SK-N-SH (cell line): ENCODE measurements at regions not wholly inside any gene's neighbourhood (a gene's known extent, or its start where the extent isn't known, plus 50 kb on each side); places are given as distances from the start of the nearest gene placed in this dataset.

Source experiments
- CTCF ChIP-seq: fragments of 200-600 bp; sonication (generic); IDR thresholded peaks from 2 replicates; pipeline ENCODE4 v1.6.1; 2017; ENCODE audit warnings: antibody characterized with exemption, mild to moderate bottlenecking, moderate library complexity
- EP300 ChIP-seq, 2 experiments: IDR thresholded peaks; 2 replicates each; pipeline versions ENCODE4 v1.4.0 to v1.6.1; 2012; ENCODE audit warnings: borderline replicate concordance in 1 of 2, low read depth in 1 of 2, low read length in 1 of 2
- RAD21 ChIP-seq: IDR thresholded peaks from 2 replicates; pipeline ENCODE4 v1.6.1; 2012; ENCODE audit warnings: mild to moderate bottlenecking, low read length
- SIN3A ChIP-seq: IDR thresholded peaks from 2 replicates; pipeline ENCODE4 v1.6.1; 2012; ENCODE audit warnings: low read depth, mild to moderate bottlenecking, low read length, moderate library complexity, borderline replicate concordance
- TAF1 ChIP-seq: IDR thresholded peaks from 2 replicates; pipeline ENCODE4 v1.6.1; 2012; ENCODE audit warnings: low read depth, mild to moderate bottlenecking, low read length, moderate library complexity, borderline replicate concordance

- no peak for TF ChIP-seq EP300 (IDR thresholded peaks at IDR 0.05; ENCODE audit: borderline replicate concordance in 1 of 2, low read depth in 1 of 2, low read length in 1 of 2)
- no peak for TF ChIP-seq TAF1
- no peak for TF ChIP-seq CTCF
- no peak for TF ChIP-seq SIN3A
- TF ChIP-seq RAD21 = no peak
Observed at GRCh38 chr6:163886428-163886827, 471.9 kb downstream of the QKI start.
